ENCODE measurements at regions not wholly inside any gene's neighbourhood (a gene's known extent, or its start where the extent isn't known, plus 50 kb on each side); places are given as distances from the start of the nearest gene placed in this dataset.
"Not testable (repeated sequence)": the region's sequence is repeated elsewhere in the genome, so short reads cannot be mapped to it uniquely, and the experiment has no call there.

DNA sequence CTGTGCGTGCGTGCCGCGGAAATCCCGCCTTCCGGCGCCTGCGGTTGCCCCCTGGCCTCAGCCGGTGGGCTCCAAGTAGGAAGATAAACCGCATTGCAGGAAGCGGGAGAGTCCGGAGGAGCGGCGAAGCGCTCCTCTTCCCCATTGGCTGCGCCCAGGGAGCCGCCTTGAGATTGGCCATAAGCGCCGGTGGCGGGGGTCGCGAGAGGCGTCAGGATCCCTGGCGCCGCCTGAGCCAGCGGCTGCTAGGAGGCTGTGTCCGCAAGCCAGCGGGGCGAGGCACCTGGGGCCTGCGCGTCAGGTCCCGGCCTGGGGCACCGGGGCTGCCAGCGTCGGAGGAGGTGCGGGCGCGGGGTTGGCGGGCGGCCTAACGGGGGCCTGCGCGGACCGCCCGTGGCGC is 106.3 kb upstream of the ADCY2 start:
- not testable (repeated sequence) for DNase-seq (ENCODE audit: low spot score)

- not testable (repeated sequence) for DNase-seq (ENCODE audit: low spot score)
Measured at GRCh38 chr5:7297821-7298220, 98.1 kb upstream of the ADCY2 start.

DNA sequence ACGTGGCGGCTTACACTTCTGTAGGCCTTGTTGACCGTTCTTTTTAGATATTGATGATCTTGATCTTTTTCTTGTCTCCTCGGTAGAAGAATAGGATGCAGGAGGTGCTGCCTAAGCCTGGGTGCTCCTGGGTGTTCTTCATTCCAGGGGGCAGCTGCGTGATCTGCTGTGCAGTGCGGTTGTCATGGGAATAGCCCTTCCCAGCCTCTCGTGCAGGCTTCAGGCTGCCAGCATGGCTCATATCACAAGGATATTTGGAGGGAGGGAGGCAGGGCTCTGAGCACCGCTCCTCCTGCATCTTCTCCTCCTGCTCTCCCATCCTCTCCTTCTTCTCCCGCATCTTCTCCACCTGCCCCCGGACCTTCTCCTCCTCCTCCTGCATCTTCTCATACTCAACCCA is 96.2 kb upstream of the ADCY2 start:
- DNase-seq (ENCODE audit: low spot score) = not testable (repeated sequence)

GRCh38 chr5:7305000-7305674 is 90.8 kb upstream of the ADCY2 start:
- not testable (repeated sequence) for DNase-seq (ENCODE audit: low spot score)

DNA sequence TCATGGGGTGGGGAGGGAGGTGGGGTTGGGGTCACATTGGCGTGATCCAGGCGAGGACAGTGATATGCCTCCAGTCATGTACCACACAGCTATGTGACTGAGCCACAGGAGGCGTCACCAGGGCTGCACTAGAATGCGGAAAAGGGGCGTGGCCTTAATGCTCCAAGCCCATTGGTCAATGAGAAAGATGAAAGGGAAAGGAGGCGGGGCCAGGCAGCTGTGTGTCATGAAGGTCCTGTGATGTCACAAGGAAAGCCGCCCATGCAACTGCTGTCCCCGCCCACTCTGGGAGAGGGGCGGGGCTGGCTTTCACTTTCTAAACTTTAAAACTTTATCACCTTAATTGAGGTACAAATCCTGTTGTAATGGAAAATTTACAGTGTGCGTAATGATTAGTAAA is 89.4 kb upstream of the ADCY2 start:
- peak; percentile 23 for DNase-seq (ENCODE audit: low spot score)

- DNase-seq (ENCODE audit: low spot score) = not testable (repeated sequence)
Measured at GRCh38 chr5:7307709-7308108, 88.2 kb upstream of the ADCY2 start.

DNA sequence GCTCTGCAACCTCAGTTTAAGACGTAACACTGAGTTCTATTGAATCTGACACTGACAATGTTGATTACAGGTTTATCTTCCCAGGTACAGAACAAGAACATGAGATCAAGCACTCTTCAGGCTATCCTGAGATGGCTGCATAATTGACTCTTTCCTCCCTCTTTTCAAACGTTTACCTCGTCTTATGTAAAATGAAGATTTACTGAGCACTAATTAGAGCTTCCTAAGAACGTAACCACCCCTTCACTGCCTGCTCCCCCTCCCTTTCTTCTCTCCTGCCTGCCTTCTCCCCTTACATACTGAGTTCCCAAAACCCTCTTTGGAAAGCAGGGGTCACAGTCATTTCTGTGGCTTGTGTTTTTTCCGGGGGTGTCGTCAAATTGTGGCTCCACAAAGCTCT is 86.2 kb upstream of the ADCY2 start:
- DNase-seq (ENCODE audit: low spot score) = not testable (repeated sequence)

DNA sequence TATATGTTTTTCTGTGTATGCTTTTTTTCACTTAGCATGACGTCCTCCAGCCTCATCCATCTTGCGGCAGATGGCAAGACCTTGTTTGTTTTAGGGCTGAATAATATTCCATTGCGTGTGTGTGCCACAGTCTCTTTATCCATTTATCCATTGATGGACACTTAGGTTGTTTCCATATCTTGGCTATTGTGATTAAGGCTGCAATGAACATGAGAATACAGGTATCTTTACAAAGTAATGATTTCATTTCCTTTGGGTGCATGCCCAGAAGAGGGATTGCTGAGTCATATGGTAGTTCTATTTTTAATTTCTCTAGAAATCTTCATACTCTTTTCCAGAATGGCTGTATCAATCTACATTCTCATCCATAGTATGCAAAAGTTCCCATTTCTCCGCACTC is 85.3 kb upstream of the ADCY2 start:
- DNase-seq (ENCODE audit: low spot score) = not testable (repeated sequence)

DNA sequence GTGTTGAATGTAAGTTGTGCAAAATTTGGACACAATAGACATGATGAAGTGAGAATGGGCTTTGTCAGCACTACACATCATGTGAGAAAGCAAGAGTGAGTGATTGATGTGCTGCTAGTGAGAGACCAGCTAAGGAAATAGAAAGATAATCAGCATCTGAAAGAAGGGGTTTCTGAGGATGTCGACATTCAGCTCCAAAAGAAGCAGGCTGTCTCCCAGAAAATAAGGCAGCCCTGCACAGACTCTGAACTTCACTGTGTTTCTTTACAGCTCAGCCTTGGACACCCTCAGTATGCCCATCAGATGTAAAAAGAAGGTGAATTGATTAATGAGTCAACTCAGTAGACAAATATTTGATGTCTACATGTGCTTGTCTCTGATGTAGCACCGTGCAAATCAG is 80.8 kb upstream of the ADCY2 start:
- DNase-seq (ENCODE audit: low spot score) = no peak

DNA sequence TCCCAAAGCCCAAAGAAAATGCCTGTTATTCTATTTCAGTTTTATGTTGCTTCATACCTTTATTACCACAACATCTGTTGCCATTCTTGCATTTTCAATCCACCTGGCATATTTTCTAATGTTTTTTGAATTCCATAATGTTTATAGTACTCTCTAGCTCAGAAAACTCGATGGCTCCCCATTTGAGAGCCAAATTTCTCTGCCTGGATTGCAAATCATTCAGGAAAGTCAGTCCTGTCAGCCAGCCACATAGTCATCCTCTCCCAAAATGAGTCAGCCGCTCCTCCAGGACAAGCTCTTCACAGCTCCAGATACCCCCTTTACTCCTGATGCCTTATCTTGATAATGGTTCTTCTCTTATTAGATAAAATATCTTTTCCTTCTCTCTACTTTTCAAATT is 78.2 kb upstream of the ADCY2 start:
- DNase-seq (ENCODE audit: low spot score) = no peak

- DNase-seq (ENCODE audit: low spot score) = no peak
Measured at GRCh38 chr5:7320701-7321301, 75.1 kb upstream of the ADCY2 start.

- no peak for DNase-seq (ENCODE audit: low spot score)
Measured at GRCh38 chr5:7321724-7322123, 74.2 kb upstream of the ADCY2 start.

DNA sequence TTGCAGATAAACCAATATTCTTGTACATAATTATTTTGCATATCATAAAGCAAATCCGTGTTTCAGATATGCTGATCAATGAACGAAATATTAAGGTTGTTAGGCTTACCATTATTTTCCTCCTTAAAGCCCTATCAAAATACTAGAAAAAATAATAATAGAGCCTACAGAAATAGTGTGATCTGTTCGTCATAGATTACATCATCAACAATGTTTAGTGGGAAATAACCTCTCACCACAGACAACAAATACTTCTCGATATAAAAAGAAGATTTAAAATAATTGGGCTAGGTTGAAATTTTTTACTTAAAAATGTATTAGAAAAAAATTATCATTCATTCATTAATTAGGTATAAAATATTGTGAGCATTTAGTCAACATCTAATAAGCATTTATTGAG is 71.0 kb upstream of the ADCY2 start:
- DNase-seq (ENCODE audit: low spot score) = no peak

DNA sequence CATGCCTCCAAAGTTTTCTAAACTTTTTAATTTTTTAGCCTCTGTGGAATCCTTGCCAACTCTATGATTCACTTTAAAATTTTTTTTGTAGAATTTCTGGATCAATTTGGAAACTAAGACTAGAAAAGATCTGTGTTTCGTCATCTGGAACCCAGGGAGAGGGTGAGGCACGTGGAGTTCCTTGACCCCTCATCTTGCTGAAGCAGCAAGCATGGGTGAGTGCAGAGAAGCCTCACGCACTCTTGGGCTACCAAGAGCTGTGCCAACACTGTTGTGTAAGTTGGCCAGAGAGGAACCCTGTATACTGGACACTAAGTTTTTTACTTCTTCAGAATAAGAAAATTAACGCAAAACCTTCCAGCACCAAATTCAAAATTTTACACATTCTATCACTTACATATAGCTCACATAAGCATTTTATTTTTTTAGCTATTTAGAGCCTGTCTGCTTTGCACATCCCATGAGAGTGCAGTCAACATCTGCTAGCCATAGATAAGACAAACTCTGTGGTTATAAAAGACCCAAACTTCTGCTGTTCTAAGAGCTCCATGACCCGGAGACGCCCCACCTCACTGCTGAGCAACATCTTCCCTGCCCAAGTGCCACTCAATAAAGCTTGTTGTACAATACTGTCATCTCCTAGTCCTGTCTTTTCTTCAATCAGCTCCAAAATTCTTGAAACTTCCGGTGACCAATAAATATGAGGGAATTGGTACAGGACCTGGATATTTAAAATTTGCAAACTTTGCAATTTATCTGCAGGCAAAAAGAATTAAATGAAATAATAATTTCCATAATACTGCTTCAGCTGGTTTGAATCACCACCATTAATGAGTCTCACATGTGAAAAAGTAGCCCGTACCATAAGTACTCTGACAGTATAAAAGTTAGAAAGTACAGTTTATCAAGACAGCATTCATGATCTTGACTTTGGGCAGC is 69.7 kb upstream of the ADCY2 start:
- DNase-seq (ENCODE audit: low spot score) = no peak

GRCh38 chr5:7329141-7329540 is 66.8 kb upstream of the ADCY2 start:
- DNase-seq (ENCODE audit: low spot score) = no peak

- peak; percentile 10 for DNase-seq (ENCODE audit: low spot score)
Measured at GRCh38 chr5:7329712-7330111, 66.2 kb upstream of the ADCY2 start.

GRCh38 chr5:7330256-7330655 is 65.7 kb upstream of the ADCY2 start:
- DNase-seq (ENCODE audit: low spot score) = no peak

DNA sequence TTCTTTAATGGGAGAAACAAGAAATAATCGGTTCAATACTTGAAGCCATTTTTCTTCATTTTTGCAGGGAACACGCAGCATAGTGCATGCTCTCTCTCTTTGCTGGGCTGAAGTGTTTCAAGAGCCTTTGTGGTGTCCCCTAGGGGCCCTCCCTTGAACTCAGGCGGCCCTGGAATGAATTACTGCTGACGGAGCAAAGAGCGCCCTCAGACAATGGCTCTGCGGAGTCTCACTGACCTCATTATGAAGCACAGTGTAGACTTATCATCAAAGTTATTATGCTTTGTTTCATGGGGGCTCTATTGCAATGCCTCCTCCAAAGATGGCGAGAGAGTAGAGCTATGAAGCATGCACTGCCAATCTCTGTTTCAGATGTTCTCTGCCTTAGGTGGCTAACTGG is 64.8 kb upstream of the ADCY2 start:
- no peak for DNase-seq (ENCODE audit: low spot score)
